GM23338 (cell line): ENCODE measurements at regions not wholly inside any gene's neighbourhood (a gene's known extent, or its start where the extent isn't known, plus 50 kb on each side); places are given as distances from the start of the nearest gene placed in this dataset.

Experiments
- ATAC-seq: fragments of 200-7000 bp; cut with Tn5 transposase; 3 replicates; pipeline ENCODE4 v1.9.1; 2020
- DNase-seq: peaks from one replicate; pipeline ENCODE4 v3.0.0-alpha.2; 2015; ENCODE audit warnings: low spot score
- H2AFZ ChIP-seq: fragments of 200-600 bp; sonication (generic); 2 replicates; pipeline ENCODE4 v1.8.0; 2016; ENCODE audit warnings: antibody characterized with exemption, mild to moderate bottlenecking, moderate library complexity
- H3F3A ChIP-seq: fragments of 200-600 bp; sonication (generic); replicated peaks from 2 replicates; pipeline ENCODE4 v1.8.0; 2017; ENCODE audit warnings: antibody characterized with exemption, mixed run types, low read depth
- H3K27ac ChIP-seq: fragments of 200-600 bp; sonication (generic); 2 replicates; pipeline ENCODE4 v1.6.1; 2016; ENCODE audit warnings: low read depth
- H3K27me3 ChIP-seq: fragments of 200-600 bp; sonication (generic); 2 replicates; pipeline ENCODE4 v1.8.0; 2016; ENCODE audit warnings: mild to moderate bottlenecking, mixed run types, moderate library complexity; ENCODE audit not compliant: insufficient read depth
- H3K36me3 ChIP-seq: fragments of 200-600 bp; sonication (generic); 2 replicates; pipeline ENCODE4 v1.8.0; 2016; ENCODE audit warnings: mild to moderate bottlenecking; ENCODE audit not compliant: insufficient read depth
- H3K4me1 ChIP-seq: fragments of 200-600 bp; sonication (generic); 2 replicates; pipeline ENCODE4 v1.8.0; 2016; ENCODE audit warnings: mild to moderate bottlenecking, moderate library complexity; ENCODE audit not compliant: insufficient read depth
- H3K4me2 ChIP-seq: fragments of 200-600 bp; sonication (generic); 2 replicates; pipeline ENCODE4 v1.7.1; 2017; ENCODE audit warnings: mixed run types
- H3K4me3 ChIP-seq: fragments of 200-600 bp; sonication (generic); 2 replicates; pipeline ENCODE4 v1.6.1; 2016; ENCODE audit warnings: mixed run types
- H3K79me2 ChIP-seq: fragments of 200-600 bp; sonication (generic); replicated peaks from 2 replicates; pipeline ENCODE4 v1.8.0; 2017; ENCODE audit warnings: mild to moderate bottlenecking; ENCODE audit not compliant: insufficient read depth
- H3K9me2 ChIP-seq: fragments of 200-600 bp; sonication (generic); 2 replicates; pipeline ENCODE4 v1.8.0; 2017; ENCODE audit not compliant: insufficient read depth
- H4K20me1 ChIP-seq: fragments of 200-600 bp; sonication (generic); replicated peaks from 2 replicates; pipeline ENCODE4 v1.8.0; 2017; ENCODE audit warnings: mild to moderate bottlenecking; ENCODE audit not compliant: insufficient read depth
- H3K27ac Mint-ChIP-seq: 2 replicates; pipeline ENCODE4 v1.8.0; 2020; ENCODE audit warnings: inconsistent platforms, mild to moderate bottlenecking, moderate library complexity, mixed read lengths
- H3K27me3 Mint-ChIP-seq: 3 replicates; pipeline ENCODE4 v1.8.0; 2022; ENCODE audit warnings: low read depth, mild to moderate bottlenecking, moderate library complexity, mixed read lengths, inconsistent platforms; ENCODE audit not compliant: insufficient read depth, poor library complexity
- H3K36me3 Mint-ChIP-seq: 3 replicates; pipeline ENCODE4 v1.8.0; 2021; ENCODE audit warnings: low read depth, mild to moderate bottlenecking, inconsistent platforms, moderate library complexity, mixed read lengths
- H3K4me1 Mint-ChIP-seq: 3 replicates; pipeline ENCODE4 v1.8.0; 2020; ENCODE audit warnings: mild to moderate bottlenecking, inconsistent platforms, mixed read lengths
- H3K4me3 Mint-ChIP-seq: 3 replicates; pipeline ENCODE4 v1.8.0; 2021; ENCODE audit warnings: moderate library complexity, mild to moderate bottlenecking, inconsistent platforms, mixed read lengths
- H3K9me3 Mint-ChIP-seq: 3 replicates; pipeline ENCODE4 v1.8.0; 2020; ENCODE audit warnings: moderate library complexity, mild to moderate bottlenecking, inconsistent platforms, mixed read lengths
- CREB1 ChIP-seq: fragments of 250-450 bp; sonication (Bioruptor Pico); IDR thresholded peaks from 2 replicates; pipeline ENCODE4 v1.5.0; 2020; ENCODE audit warnings: low read depth, mild to moderate bottlenecking, moderate library complexity
- CTCF ChIP-seq, 2 experiments: fragments of 200-600 bp in 1 of 2; sonication (generic) in 1 of 2; conservative IDR thresholded peaks; 2 replicates each; pipeline versions ENCODE4 v1.5.1 to v1.6.1; 2016 to 2017; ENCODE audit warnings: antibody characterized with exemption in 2 of 2, low read depth in 2 of 2, mild to moderate bottlenecking in 2 of 2, moderate library complexity in 1 of 2
- ETS1 ChIP-seq: IDR thresholded peaks from 2 replicates; pipeline ENCODE4 v1.6.1; 2016; ENCODE audit warnings: antibody characterized with exemption
- EZH2 ChIP-seq: fragments of 200-600 bp; sonication (generic); IDR thresholded peaks from one replicate; pipeline ENCODE4 v1.8.0; 2017; ENCODE audit warnings: antibody characterized with exemption, mild to moderate bottlenecking, low read depth; ENCODE audit not compliant: unreplicated experiment
- EZH2phosphoT487 ChIP-seq: fragments of 200-600 bp; sonication (generic); IDR thresholded peaks from one replicate; pipeline ENCODE4 v1.8.1; 2018; ENCODE audit warnings: antibody characterized with exemption; ENCODE audit not compliant: unreplicated experiment
- JUNB ChIP-seq: IDR thresholded peaks from one replicate; pipeline ENCODE4 v1.6.1; 2016; ENCODE audit warnings: antibody characterized with exemption; ENCODE audit not compliant: unreplicated experiment
- NANOG ChIP-seq: IDR thresholded peaks from 2 replicates; pipeline ENCODE4 v1.6.1; 2016; ENCODE audit warnings: antibody characterized with exemption, borderline replicate concordance
- POLR2AphosphoS5 ChIP-seq: IDR thresholded peaks from 2 replicates; pipeline ENCODE4 v1.6.1; 2016; ENCODE audit warnings: antibody characterized with exemption, low read depth
- REST ChIP-seq: IDR thresholded peaks from one replicate; pipeline ENCODE4 v1.6.1; 2018; ENCODE audit warnings: antibody characterized with exemption; ENCODE audit not compliant: unreplicated experiment
- STAT1 ChIP-seq: IDR thresholded peaks from one replicate; pipeline ENCODE4 v1.6.1; 2016; ENCODE audit warnings: antibody characterized with exemption; ENCODE audit not compliant: unreplicated experiment
- ZNF114 ChIP-seq: fragments of 250-450 bp; sonication (Bioruptor Pico); IDR thresholded peaks from 2 replicates; pipeline ENCODE4 v1.5.0; 2020; ENCODE audit warnings: mild to moderate bottlenecking, moderate library complexity
- ZNF331 ChIP-seq: fragments of 250-450 bp; sonication (Bioruptor Pico); IDR thresholded peaks from 2 replicates; pipeline ENCODE4 v1.5.0; 2020; ENCODE audit warnings: low read depth, mild to moderate bottlenecking, moderate library complexity
- TF ChIP-seq, protein P1 (sequence below): fragments of 250-450 bp; sonication (Bioruptor Pico); IDR thresholded peaks from 2 replicates; pipeline ENCODE4 v1.5.0; 2020; ENCODE audit warnings: mild to moderate bottlenecking, moderate library complexity

- no peak overlapping the region; the same call in 1 of the 2 replicates for H3K4me3 ChIP-seq
- H2AFZ ChIP-seq: no peak overlapping the region
- H3K9me2 ChIP-seq: no peaks in the 10 kb centered on the region
- no peaks in the 10 kb centered on the region for H3K27me3 ChIP-seq
- Mint-ChIP-seq H3K27me3 (no peaks in the 10 kb centered on the region), H3K27ac (no peak overlapping the region), H3K4me3 (no peak overlapping the region), H3K36me3 (no peaks in the 10 kb centered on the region), H3K4me1 (no peaks in the 10 kb centered on the region), H3K9me3 (no peaks in the 10 kb centered on the region; the same call in 2 of the 3 replicates)
- DNase-seq: no peak
- no peak overlapping the region for H3K4me2 ChIP-seq
- no peaks in the 10 kb centered on the region for H3K4me1 ChIP-seq
- no peaks in the 10 kb centered on the region for H4K20me1 ChIP-seq
- H3F3A ChIP-seq: no peaks in the 10 kb centered on the region
- H3K27ac ChIP-seq: no peak overlapping the region
- TF ChIP-seq JUNB: no peak
- TF ChIP-seq, protein P1, sequence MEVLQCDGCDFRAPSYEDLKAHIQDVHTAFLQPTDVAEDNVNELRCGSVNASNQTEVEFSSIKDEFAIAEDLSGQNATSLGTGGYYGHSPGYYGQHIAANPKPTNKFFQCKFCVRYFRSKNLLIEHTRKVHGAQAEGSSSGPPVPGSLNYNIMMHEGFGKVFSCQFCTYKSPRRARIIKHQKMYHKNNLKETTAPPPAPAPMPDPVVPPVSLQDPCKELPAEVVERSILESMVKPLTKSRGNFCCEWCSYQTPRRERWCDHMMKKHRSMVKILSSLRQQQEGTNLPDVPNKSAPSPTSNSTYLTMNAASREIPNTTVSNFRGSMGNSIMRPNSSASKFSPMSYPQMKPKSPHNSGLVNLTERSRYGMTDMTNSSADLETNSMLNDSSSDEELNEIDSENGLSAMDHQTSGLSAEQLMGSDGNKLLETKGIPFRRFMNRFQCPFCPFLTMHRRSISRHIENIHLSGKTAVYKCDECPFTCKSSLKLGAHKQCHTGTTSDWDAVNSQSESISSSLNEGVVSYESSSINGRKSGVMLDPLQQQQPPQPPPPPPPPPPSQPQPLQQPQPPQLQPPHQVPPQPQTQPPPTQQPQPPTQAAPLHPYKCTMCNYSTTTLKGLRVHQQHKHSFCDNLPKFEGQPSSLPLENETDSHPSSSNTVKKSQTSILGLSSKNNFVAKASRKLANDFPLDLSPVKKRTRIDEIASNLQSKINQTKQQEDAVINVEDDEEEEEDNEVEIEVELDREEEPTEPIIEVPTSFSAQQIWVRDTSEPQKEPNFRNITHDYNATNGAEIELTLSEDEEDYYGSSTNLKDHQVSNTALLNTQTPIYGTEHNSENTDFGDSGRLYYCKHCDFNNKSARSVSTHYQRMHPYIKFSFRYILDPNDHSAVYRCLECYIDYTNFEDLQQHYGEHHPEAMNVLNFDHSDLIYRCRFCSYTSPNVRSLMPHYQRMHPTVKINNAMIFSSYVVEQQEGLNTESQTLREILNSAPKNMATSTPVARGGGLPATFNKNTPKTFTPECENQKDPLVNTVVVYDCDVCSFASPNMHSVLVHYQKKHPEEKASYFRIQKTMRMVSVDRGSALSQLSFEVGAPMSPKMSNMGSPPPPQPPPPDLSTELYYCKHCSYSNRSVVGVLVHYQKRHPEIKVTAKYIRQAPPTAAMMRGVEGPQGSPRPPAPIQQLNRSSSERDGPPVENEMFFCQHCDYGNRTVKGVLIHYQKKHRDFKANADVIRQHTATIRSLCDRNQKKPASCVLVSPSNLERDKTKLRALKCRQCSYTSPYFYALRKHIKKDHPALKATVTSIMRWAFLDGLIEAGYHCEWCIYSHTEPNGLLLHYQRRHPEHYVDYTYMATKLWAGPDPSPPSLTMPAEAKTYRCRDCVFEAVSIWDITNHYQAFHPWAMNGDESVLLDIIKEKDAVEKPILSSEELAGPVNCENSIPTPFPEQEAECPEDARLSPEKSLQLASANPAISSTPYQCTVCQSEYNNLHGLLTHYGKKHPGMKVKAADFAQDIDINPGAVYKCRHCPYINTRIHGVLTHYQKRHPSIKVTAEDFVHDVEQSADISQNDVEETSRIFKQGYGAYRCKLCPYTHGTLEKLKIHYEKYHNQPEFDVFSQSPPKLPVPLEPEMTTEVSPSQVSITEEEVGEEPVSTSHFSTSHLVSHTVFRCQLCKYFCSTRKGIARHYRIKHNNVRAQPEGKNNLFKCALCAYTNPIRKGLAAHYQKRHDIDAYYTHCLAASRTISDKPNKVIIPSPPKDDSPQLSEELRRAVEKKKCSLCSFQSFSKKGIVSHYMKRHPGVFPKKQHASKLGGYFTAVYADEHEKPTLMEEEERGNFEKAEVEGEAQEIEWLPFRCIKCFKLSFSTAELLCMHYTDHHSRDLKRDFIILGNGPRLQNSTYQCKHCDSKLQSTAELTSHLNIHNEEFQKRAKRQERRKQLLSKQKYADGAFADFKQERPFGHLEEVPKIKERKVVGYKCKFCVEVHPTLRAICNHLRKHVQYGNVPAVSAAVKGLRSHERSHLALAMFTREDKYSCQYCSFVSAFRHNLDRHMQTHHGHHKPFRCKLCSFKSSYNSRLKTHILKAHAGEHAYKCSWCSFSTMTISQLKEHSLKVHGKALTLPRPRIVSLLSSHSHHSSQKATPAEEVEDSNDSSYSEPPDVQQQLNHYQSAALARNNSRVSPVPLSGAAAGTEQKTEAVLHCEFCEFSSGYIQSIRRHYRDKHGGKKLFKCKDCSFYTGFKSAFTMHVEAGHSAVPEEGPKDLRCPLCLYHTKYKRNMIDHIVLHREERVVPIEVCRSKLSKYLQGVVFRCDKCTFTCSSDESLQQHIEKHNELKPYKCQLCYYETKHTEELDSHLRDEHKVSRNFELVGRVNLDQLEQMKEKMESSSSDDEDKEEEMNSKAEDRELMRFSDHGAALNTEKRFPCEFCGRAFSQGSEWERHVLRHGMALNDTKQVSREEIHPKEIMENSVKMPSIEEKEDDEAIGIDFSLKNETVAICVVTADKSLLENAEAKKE (CRISPR knock-in tag): no peak
- no peak for TF ChIP-seq CREB1 (CRISPR knock-in tag)
- no peak for TF ChIP-seq ZNF114 (CRISPR knock-in tag)
- TF ChIP-seq REST: no peak
- no peak for TF ChIP-seq EZH2phosphoT487
- no peak for TF ChIP-seq ETS1
- TF ChIP-seq ZNF331 (CRISPR knock-in tag): no peak
- TF ChIP-seq POLR2AphosphoS5: no peak
- no peak for TF ChIP-seq CTCF (conservative IDR thresholded peaks at IDR 0.05; ENCODE audit: low read depth in 2 of 2)
- TF ChIP-seq NANOG: no peak
- TF ChIP-seq STAT1: no peak
- no peak for TF ChIP-seq EZH2
- H3K36me3 ChIP-seq: peaks cover 31% of the 10 kb centered on the region
- no peaks in the 10 kb centered on the region for H3K79me2 ChIP-seq
- no peak for ATAC-seq
Observed at GRCh38 chr15:20652914-20653313, 111.3 kb upstream of the GOLGA6L6 start.
